Psoas muscle (tissue), 7 donors: ENCODE measurements at regions not wholly inside any gene's neighbourhood (a gene's known extent, or its start where the extent isn't known, plus 50 kb on each side); places are given as distances from the start of the nearest gene placed in this dataset.

Experiments used
- ATAC-seq, 4 donors: fragments of 200-7000 bp; cut with Tn5 transposase; one replicate each; pipeline ENCODE4 v1.9.1; 2020; ENCODE audit warnings: moderate library complexity in 3 of 4, mild to moderate bottlenecking in 2 of 4
- DNase-seq, 2 donors: peaks; one replicate each; pipeline ENCODE4 v3.0.0-alpha.2; 2020
- H3K27ac ChIP-seq: fragments of 200-600 bp; one replicate; pipeline ENCODE4 v1.8.0; 2022
- H3K27me3 ChIP-seq, 3 donors: fragments of 200-600 bp in 1 of 3; one replicate each; pipeline versions ENCODE4 v1.6.1 to v1.8.0; 2013 to 2022; ENCODE audit warnings: low read length in 2 of 3, mild to moderate bottlenecking in 2 of 3, moderate library complexity in 1 of 3; ENCODE audit not compliant: insufficient read depth in 3 of 3
- H3K36me3 ChIP-seq, 2 donors: fragments of 200-600 bp in 1 of 2; one replicate each; pipeline versions ENCODE4 v1.6.1 to v1.8.0; 2013 to 2022; ENCODE audit warnings: low read depth in 1 of 2, mild to moderate bottlenecking in 1 of 2, moderate library complexity in 1 of 2; ENCODE audit not compliant: insufficient read depth in 1 of 2
- H3K4me1 ChIP-seq: fragments of 200-600 bp; one replicate; pipeline ENCODE4 v1.8.0; 2022
- H3K4me3 ChIP-seq: fragments of 200-600 bp; one replicate; pipeline ENCODE4 v1.8.0; 2022; ENCODE audit warnings: mild to moderate bottlenecking
- H3K9me3 ChIP-seq: fragments of 200-600 bp; one replicate; pipeline ENCODE4 v1.8.0; 2022
- WGBS, 3 donors: extraction: QIAGEN DNeasy Blood & Tissue Kit; methylation state at CpG; one replicate each; pipeline versions ENCODE4 v1.1.6 to v1.1.7; 2013; 5-methylcytosine and 5-hydroxymethylcytosine counted together
- intact Hi-C, 2 donors: fragments of 100-400 bp; cut with DNase I; formaldehyde crosslinking; loops; one replicate each; pipeline versions ENCODE4 v1.11.0 to v1.14.2; 2022
- TF ChIP-seq, protein P1 (sequence below): fragments of 200-600 bp; IDR thresholded peaks from one replicate; pipeline ENCODE4 v1.8.0; 2022; ENCODE audit warnings: antibody characterized with exemption
- donor health status: healthy with polysubstance abuse.
- donor health status: DM: no; HTN: no; CAD: no; lungs with moderate emphysema.
- donor health status: Bipolar disorder and iron deficiency.
- donor health status: healthy.
- donor health status: DM: yes; HTN: yes; CAD: no.
- donor health status: DM: no; HTN: no; CAD: no.
- donor health status: DM: yes; HTN: yes; CAD: no.

DNA sequence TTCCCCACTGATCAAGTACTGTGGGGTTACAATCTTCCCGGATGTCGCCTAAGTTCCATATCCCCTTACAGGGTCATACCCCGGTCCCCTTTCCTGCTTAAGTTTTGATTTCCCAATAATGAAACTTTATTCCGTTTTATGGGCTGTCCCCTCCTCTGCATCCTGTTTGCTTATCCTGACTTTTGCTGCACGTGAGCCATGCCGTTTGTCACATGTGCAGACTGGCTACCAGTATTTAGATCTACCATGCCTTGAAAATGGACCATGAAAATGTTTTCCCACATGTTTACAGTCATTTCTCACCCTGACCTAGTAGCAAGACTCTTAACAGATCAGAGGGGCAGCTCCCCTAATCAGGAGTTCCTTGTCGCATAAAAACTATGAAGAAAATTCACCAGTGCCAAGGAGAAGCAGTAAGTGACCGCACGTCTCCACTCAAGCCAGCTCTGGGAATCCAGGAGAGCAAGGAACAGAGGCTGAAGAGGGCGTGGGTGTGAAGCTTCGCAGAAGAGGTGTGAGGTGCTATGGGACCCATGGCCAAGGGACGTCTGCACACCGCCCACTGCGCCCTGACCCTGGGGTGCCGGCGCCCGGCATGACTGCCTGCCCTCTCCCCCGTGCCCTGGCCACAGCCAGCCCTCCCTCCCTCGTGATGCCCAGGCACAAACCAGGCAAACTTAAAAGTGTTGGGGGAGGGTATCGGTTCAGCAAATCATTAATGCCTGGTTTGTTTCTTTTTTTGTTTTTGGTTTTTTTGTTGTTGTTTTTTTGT, 440.8 kb upstream of the SALL3 start:
- no peaks in the 10 kb centered on the region for H3K4me1 ChIP-seq
- H3K4me3 ChIP-seq: no peak overlapping the region
- ATAC-seq (no peak), DNase-seq (no peak)
- no peak overlapping the region for H3K27ac ChIP-seq
- H3K36me3 ChIP-seq: no peaks in the 10 kb centered on the region
- no peaks in the 10 kb centered on the region for H3K27me3 ChIP-seq
- H3K9me3 ChIP-seq: no peaks in the 10 kb centered on the region
- TF ChIP-seq, protein P1, sequence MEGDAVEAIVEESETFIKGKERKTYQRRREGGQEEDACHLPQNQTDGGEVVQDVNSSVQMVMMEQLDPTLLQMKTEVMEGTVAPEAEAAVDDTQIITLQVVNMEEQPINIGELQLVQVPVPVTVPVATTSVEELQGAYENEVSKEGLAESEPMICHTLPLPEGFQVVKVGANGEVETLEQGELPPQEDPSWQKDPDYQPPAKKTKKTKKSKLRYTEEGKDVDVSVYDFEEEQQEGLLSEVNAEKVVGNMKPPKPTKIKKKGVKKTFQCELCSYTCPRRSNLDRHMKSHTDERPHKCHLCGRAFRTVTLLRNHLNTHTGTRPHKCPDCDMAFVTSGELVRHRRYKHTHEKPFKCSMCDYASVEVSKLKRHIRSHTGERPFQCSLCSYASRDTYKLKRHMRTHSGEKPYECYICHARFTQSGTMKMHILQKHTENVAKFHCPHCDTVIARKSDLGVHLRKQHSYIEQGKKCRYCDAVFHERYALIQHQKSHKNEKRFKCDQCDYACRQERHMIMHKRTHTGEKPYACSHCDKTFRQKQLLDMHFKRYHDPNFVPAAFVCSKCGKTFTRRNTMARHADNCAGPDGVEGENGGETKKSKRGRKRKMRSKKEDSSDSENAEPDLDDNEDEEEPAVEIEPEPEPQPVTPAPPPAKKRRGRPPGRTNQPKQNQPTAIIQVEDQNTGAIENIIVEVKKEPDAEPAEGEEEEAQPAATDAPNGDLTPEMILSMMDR: no peak
- 80 to 82% (median 80%) methylated on average over 15 to 20 of the region's 20 CpGs for WGBS, 3 donors
- intact Hi-C loops: no loop called here

DNA sequence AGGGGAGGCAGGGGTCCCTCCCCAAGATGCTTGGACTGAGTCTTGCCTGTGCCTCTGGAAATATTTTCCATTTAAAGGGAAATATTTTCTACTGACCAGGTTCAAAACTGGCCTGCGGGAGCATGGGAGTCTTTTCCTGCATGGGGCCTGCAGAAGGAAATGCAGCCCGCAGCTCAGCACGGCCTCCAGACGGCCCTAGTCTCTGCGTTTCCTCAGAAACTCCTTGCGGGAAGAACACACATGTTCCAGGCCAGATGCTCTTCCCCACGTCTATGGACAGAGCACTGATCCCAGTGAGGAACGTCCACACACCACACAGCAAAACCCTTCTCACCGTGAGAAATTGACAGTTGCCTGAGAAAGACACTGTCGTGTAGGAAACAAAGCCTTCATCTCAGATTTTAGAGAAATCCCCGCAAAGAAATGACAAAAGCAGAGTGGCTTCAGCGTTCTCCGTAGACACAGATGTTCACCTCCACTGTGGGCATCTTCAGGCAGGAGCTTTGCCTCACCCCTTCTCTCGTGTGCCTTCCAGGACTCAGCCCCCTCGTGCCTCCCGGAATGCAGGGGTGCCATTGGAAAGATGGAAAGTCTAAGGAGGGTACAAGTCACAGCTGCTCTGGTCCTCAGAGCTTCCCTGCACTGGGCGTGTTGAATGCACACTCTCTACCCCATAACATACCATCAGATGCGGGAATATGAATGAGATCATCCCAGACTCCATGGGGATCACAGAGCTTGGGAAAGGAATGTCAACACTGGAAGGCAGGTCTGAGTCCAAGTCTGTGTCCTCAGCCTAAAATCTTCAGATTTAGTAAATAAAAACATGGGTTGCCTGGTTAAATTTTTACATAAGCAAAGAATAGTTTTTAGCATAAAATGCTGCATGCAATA, 438.7 kb upstream of the SALL3 start:
- no peaks in the 10 kb centered on the region for H3K4me1 ChIP-seq
- H3K9me3 ChIP-seq: no peaks in the 10 kb centered on the region
- intact Hi-C loops: no loop called here
- TF ChIP-seq, protein P1: no peak
- no peak overlapping the region for H3K4me3 ChIP-seq
- no peaks in the 10 kb centered on the region for H3K27me3 ChIP-seq
- H3K27ac ChIP-seq: no peak overlapping the region
- ATAC-seq (no peak), DNase-seq (no peak)
- 45 to 49% (median 49%) methylated on average over 18 of the region's 18 CpGs for WGBS, 3 donors
- no peaks in the 10 kb centered on the region for H3K36me3 ChIP-seq

DNA sequence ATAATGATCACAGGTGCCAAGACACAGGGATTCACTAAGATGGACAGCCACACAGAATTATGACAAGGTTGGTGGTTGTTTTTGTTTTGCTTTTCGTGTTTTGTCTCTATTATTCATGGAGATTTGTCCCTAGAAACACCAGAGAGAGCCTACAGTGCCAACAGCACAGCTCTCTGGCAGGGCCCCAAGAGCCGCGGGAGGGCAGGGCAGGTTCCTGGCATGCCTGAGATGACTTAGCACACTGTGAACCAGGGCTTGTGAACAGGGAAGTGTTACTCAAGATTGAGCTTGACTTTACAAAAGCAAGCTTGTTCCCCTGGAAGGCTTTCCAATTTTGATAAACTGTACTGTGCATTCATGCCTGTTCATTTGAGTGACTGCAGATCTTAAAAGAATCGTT, 437.4 kb upstream of the SALL3 start:
- Histone ChIP-seq H3K36me3 (no peaks in the 10 kb centered on the region), H3K4me1 (no peaks in the 10 kb centered on the region), H3K27ac (no peak overlapping the region), H3K27me3 (no peaks in the 10 kb centered on the region), H3K9me3 (no peaks in the 10 kb centered on the region), H3K4me3 (no peak overlapping the region)
- TF ChIP-seq, protein P1: no peak
- ATAC-seq: no peak
- DNase-seq: no peak
- intact Hi-C loops: no loop called here
- 15 to 19% (median 18%) methylated on average over 4 of the region's 4 CpGs for WGBS, 3 donors

DNA sequence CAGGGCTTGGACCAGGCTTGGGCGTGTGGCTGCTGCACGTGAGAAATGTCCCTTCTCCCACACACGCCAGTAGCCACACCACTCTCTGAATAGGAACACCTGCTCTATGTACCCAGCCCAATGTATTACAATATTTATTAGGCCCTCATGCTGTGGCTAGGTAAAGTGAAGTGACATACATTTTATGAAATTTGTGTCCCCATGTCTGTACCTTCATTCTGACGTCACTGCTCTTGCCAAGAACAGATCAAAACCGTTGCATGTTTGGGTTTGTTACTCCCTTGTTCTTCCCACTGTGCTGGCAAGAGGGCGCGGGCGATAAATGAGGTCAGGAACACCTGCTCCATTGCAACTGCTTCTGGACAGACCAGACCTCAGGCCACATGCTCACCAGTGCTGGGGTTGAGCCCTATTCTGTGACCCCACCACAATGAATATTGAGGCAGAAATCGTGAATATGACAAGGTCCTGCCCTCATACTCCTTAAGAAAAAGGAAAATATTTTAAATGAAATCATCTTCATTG, 436.4 kb upstream of the SALL3 start:
- Histone ChIP-seq H3K27ac (no peak overlapping the region), H3K4me3 (no peak overlapping the region), H3K4me1 (no peaks in the 10 kb centered on the region), H3K27me3 (no peaks in the 10 kb centered on the region), H3K9me3 (no peaks in the 10 kb centered on the region), H3K36me3 (no peaks in the 10 kb centered on the region)
- intact Hi-C loops: no loop called here
- TF ChIP-seq, protein P1: no peak
- no peak for DNase-seq
- 53 to 66% (median 56%) methylated on average over 9 of the region's 9 CpGs for WGBS, 3 donors
- no peak for ATAC-seq
